ENCODE measurements at regions not wholly inside any gene's neighbourhood (a gene's known extent, or its start where the extent isn't known, plus 50 kb on each side); places are given as distances from the start of the nearest gene placed in this dataset.
"Not testable (repeated sequence)": the region's sequence is repeated elsewhere in the genome, so short reads cannot be mapped to it uniquely, and the experiment has no call there.

GRCh38 chrX:1859266-1859665, 244.4 kb downstream of the ASMT start:
- TF ChIP-seq POLR2A, EP300 (IDR thresholded peaks at IDR 0.05): not testable (repeated sequence)
